NCI-H510A treated with DMSO at 0.1 percent for 48 hours (cell line): ENCODE measurements at regions not wholly inside any gene's neighbourhood (a gene's known extent, or its start where the extent isn't known, plus 50 kb on each side); places are given as distances from the start of the nearest gene placed in this dataset.
A peak's percentile ranks its signal among the peaks of the same experiment; 100 is the strongest.

ENCODE experiments used
- DNase-seq: peaks from one replicate; lab custom pipeline; 2025; lab: John Stamatoyannopoulos, UW

GRCh38 chr9:113646946-113647914 is 183.7 kb downstream of the RGS3 start:
- no peak for DNase-seq

DNA sequence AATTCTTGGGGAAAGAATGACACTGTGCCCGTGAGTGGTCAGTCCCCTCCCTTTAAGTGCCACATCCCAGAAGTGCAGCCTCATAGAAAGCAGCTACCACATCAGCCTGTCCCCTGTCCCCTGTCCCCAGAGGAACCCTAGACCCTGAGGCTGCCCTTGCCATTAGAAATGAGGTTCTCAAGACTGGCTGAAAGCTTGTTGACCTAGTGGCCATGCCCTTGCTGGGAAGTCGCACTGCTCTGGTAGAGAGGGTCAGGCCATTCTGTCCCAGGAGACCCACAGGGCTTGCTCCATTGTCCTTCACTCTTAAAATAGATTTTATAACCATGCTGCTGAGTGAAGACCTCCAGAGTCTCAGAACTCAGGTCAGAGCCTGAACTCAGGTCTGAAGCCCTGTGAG is 184.5 kb downstream of the RGS3 start:
- DNase-seq = no peak

DNA sequence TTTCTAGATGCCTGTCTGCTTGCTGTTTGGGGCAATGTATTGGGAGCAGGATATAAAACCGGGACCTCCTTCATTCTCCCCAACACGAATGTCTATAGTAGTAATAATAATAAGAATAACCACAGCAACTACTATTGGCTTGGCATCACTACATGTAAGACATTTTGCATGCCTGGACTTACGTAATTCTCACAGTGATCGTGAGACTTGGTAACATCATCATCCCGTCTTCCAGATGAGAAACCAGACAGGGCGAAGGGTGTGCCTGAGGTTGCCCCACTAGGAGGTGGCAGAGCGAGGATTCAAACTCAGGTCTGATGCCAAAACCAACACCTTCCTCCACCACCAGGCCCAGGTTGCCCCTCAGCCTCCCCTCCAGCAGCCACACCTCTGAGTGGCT is 185.1 kb downstream of the RGS3 start:
- DNase-seq = no peak

GRCh38 chr9:113649054-113649453 is 185.5 kb downstream of the RGS3 start:
- no peak for DNase-seq

- no peak for DNase-seq
Observed at GRCh38 chr9:113649855-113650206, 186.3 kb downstream of the RGS3 start.

- DNase-seq = peak; percentile 88
Observed at GRCh38 chr9:113650207-113651131, 186.9 kb downstream of the RGS3 start.

GRCh38 chr9:113651896-113652295 is 188.4 kb downstream of the RGS3 start:
- no peak for DNase-seq

DNA sequence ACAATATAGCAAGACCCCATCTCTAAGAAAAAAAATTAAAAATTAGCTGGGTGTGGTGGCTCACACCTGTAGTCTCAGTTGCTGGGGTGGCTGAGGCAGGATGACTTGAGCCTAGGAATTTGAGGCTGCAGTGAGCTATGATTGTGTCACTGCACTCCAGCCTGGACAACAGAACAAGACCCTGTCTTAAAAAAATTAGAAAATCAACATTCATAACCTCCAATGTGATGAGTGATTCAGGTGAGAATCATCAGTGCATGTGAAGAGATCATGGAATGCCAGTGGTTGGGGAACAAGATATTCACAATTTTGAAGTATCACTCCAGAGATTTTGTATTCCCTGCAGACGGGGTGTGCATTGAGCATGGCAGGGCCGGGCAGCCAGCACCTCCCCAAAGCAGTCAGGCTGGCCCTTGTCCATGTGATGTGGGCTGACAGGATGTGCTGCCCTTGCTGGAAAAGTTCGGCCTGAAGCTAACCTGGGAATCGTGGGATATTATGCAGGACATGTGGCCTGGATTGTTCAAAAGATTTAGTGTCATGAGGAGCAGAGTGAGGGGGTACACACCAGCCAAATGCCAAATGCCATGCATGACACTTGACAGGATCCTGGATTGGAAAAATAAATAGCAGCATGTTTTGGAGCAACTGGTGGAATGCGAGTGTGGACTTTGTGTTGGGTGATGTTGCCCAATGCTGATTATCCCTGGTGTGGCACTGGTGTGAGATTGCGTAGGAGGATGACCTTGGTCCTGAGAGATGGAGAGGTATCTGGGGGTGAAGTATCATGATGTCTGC is 189.0 kb downstream of the RGS3 start:
- DNase-seq = no peak

GRCh38 chr9:113653746-113654604 is 190.4 kb downstream of the RGS3 start:
- DNase-seq = no peak

GRCh38 chr9:113654605-113655428 is 191.3 kb downstream of the RGS3 start:
- no peak for DNase-seq

GRCh38 chr9:113656771-113657670 is 193.5 kb downstream of the RGS3 start:
- no peak for DNase-seq

GRCh38 chr9:113657765-113658544 is 194.4 kb downstream of the RGS3 start:
- peak; percentile 79 for DNase-seq

- DNase-seq = no peak
Observed at GRCh38 chr9:113658545-113658895, 195.0 kb downstream of the RGS3 start.

GRCh38 chr9:113659039-113659438 is 195.5 kb downstream of the RGS3 start:
- DNase-seq = no peak

GRCh38 chr9:113659740-113660139 is 196.2 kb downstream of the RGS3 start:
- DNase-seq = no peak

GRCh38 chr9:113660196-113660595 is 196.7 kb downstream of the RGS3 start:
- DNase-seq = no peak

DNA sequence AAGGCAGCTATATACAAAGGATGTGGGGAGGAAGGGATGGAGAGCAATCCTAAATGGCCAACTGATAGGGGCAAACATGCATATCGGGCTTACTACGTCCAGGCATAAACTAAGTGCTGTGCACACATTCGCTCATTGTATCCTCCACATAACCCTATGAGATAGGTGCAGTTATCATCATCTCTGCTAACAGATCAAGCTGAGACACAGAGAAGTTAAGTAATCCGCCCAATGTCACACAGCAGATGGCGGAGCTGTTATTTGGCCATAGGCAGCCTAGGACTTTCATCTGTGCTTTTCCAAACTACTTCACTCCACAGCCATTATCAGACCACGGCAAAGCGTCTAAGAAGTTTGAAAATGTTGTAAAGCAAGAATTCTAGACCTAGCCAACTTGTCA is 197.5 kb downstream of the RGS3 start:
- no peak for DNase-seq

DNA sequence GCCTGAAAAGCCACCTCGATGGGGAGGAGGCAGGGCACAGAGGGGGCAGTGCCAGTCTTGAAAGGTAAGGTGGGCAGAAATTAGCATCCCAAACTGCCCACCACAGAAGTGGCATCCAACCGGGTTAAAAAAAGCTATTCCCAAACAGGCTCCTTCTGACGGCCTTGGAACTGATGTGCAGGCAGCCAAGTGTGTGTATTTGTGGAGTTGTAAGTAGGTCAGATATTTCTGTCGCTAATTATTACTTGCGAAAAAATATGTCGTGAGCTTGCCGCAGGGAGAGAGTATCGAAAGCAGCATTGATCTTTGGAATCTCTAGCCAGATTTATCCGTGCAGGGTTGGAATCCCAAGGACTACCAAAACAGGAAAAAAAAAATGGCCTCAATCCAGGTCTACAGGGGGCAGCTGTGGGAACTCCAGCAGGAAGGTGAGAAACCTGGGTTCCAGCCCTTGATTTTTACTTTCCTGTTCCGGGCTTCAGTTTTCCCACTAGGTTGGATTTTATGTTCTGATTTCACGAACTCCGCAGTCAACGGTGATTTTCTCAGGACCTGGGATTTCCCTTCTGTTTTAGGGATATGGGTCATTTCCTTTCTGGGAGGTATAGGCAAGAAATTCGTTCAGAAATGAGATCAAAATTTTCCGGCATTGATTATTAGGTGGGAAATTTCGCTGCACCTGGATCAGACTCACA is 200.8 kb downstream of the RGS3 start:
- DNase-seq = no peak
